AG04449 (cell line): ENCODE measurements at regions not wholly inside any gene's neighbourhood (a gene's known extent, or its start where the extent isn't known, plus 50 kb on each side); places are given as distances from the start of the nearest gene placed in this dataset.

Source experiments
- CTCF ChIA-PET: fragments of 350-600 bp; formaldehyde crosslinking; extraction: SDS; loops from one replicate; lab custom pipeline; 2021; ENCODE audit warnings: antibody characterized with exemption; lab: Yijun Ruan, JAX
- POLR2A ChIA-PET: fragments of 400-600, 350-600 bp; formaldehyde crosslinking; extraction: SDS; loops from one replicate; lab custom pipeline; 2020; ENCODE audit warnings: antibody characterized with exemption, inconsistent platforms; lab: Yijun Ruan, JAX
- DNase-seq: peaks from one replicate; pipeline ENCODE4 v3.0.0-alpha.2; 2010; ENCODE audit warnings: low read depth, low spot score
- H3K4me3 ChIP-seq: 2 replicates; pipeline ENCODE4 v1.5.1; 2011; ENCODE audit warnings: low read depth, mild to moderate bottlenecking, control low read depth, low read length
- CTCF ChIP-seq: IDR thresholded peaks from one replicate; pipeline ENCODE4 v1.5.1; 2011; ENCODE audit warnings: mild to moderate bottlenecking, moderate library complexity, low read length, control low read depth, inconsistent platforms; ENCODE audit not compliant: insufficient read depth; ENCODE audit errors: missing control alignments

- POLR2A ChIA-PET = no interaction called here
- CTCF ChIA-PET = no interaction called here
- H3K4me3 ChIP-seq = no peak overlapping the region
- TF ChIP-seq CTCF = no peak
- DNase-seq = no peak
Observed at GRCh38 chr5:89117124-89117644, 234.2 kb upstream of the MEF2C start.

- no peak for DNase-seq
- ChIA-PET POLR2A (no interaction called here), CTCF (interaction anchor here (1.4 kb wide), 1 partner anchor 382 kb away, joined by 4 read pairs; no protein-coding TSS in a partner anchor)
- no peak for TF ChIP-seq CTCF
- no peak overlapping the region for H3K4me3 ChIP-seq
Observed at GRCh38 chr5:89110916-89111646, 228.1 kb upstream of the MEF2C start.

- ChIA-PET CTCF (no interaction called here), POLR2A (no interaction called here)
- DNase-seq = no peak
- no peak overlapping the region for H3K4me3 ChIP-seq
- no peak for TF ChIP-seq CTCF
Observed at GRCh38 chr5:89106480-89106879, 223.5 kb upstream of the MEF2C start.

GRCh38 chr5:89105836-89106235, 222.9 kb upstream of the MEF2C start:
- H3K4me3 ChIP-seq = no peak overlapping the region
- DNase-seq = no peak
- CTCF ChIA-PET = no interaction called here

GRCh38 chr5:89105171-89105695, 222.2 kb upstream of the MEF2C start:
- DNase-seq = no peak
- POLR2A ChIA-PET = no interaction called here
- no peak for TF ChIP-seq CTCF
- CTCF ChIA-PET = no interaction called here
- H3K4me3 ChIP-seq = no peak overlapping the region

More at GRCh38 chr5:89105836-89106235, 222.9 kb upstream of the MEF2C start:
- no peak for TF ChIP-seq CTCF
- POLR2A ChIA-PET = no interaction called here

- TF ChIP-seq CTCF = no peak
- ChIA-PET CTCF (no interaction called here), POLR2A (no interaction called here)
- no peak overlapping the region for H3K4me3 ChIP-seq
- DNase-seq = no peak
Observed at GRCh38 chr5:89098199-89098756, 215.3 kb upstream of the MEF2C start.
